AG10803 (cell line): ENCODE measurements at regions not wholly inside any gene's neighbourhood (a gene's known extent, or its start where the extent isn't known, plus 50 kb on each side); places are given as distances from the start of the nearest gene placed in this dataset.

ENCODE experiments used
- DNase-seq: peaks from one replicate; pipeline ENCODE4 v3.0.0; 2010; ENCODE audit warnings: low read depth
- H3K4me3 ChIP-seq: 2 replicates; pipeline ENCODE4 v1.5.1; 2011; ENCODE audit warnings: mild to moderate bottlenecking, low read length, control low read depth
- TF ChIP-seq, protein P1 (sequence below): conservative IDR thresholded peaks from 2 replicates; pipeline ENCODE4 v1.5.1; 2011; ENCODE audit warnings: mild to moderate bottlenecking, low read length, control low read depth, inconsistent platforms

DNA sequence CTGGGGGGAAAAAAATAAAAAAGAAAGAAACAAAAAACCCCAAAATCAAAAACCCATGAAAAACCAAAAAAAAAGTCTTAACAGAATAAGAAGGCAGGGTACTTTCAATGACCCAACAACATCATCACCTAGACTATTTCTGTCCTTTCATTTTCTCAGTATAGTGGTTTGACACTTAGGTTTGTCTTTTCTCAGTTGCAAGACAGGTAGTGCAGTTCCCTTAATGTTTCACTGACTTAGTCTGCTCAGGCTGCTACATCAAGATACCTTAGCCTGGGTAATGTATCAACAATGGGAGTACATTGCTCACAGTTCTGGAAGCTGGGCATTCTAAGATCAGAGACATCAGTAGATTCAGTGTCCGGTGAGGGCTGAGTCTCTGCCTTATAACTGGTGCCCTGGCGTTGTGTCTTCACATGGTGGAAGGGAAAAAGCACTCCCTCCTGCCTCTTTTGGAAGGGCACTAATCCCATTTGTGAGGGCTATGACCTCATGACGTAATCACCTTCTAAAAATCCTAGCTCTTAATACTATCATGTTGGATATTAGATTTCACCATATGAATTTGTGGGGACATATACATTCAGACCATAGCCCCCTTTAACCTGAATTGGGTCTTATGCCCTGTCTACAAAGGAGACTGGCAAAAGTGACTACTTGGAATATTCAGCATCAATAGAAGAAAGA, 362.3 kb upstream of the RBFOX1 start:
- TF ChIP-seq, protein P1, sequence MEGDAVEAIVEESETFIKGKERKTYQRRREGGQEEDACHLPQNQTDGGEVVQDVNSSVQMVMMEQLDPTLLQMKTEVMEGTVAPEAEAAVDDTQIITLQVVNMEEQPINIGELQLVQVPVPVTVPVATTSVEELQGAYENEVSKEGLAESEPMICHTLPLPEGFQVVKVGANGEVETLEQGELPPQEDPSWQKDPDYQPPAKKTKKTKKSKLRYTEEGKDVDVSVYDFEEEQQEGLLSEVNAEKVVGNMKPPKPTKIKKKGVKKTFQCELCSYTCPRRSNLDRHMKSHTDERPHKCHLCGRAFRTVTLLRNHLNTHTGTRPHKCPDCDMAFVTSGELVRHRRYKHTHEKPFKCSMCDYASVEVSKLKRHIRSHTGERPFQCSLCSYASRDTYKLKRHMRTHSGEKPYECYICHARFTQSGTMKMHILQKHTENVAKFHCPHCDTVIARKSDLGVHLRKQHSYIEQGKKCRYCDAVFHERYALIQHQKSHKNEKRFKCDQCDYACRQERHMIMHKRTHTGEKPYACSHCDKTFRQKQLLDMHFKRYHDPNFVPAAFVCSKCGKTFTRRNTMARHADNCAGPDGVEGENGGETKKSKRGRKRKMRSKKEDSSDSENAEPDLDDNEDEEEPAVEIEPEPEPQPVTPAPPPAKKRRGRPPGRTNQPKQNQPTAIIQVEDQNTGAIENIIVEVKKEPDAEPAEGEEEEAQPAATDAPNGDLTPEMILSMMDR: no peak
- H3K4me3 ChIP-seq: no peak overlapping the region
- no peak for DNase-seq

DNA sequence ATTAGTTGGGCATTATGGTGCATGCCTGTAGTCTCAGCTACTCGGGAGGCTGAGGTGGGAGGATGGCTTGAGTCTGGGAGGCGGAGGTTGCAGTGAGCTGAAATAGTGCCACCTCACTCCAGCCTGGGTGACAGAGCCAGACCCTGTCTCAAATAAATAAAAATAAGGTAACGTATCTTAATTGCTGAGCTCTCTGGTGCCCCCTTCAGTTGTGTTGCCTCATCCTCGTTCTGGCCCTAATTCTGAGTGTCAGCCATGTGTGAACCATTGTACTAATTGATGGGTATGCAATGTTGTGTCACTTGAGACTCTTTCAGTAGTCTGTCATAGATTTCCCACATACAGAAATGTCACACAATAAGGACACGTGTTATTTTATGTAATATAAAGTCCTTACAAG, 363.1 kb upstream of the RBFOX1 start:
- no peak overlapping the region for H3K4me3 ChIP-seq
- no peak for DNase-seq
- TF ChIP-seq, protein P1: no peak

DNA sequence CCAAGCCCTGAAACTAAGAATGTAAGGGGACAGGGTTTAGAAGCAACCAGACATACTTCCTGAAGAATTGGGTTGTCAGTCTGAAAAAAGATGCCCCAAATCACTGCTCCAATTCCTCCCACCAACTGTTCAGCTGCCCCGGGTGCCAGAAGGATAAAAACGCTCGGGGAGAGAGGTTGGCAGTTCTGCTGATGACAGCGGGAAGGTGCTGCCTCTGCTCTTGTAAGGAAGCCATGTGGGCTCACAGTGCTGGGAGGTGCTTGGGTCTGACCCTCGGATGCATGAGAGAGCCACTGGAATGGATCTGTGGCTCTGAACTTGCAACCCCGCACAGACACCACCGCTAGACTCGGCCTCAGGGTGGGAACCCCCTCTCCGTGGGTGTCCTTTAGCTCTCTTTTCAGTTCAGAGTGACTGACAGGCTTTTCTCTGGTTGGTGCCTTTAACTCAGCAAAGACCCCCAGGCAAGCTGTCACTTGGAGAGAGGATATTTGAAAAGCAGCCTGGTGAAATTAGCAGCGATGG, 364.8 kb upstream of the RBFOX1 start:
- H3K4me3 ChIP-seq: no peak overlapping the region
- TF ChIP-seq, protein P1: no peak
- DNase-seq: no peak

DNA sequence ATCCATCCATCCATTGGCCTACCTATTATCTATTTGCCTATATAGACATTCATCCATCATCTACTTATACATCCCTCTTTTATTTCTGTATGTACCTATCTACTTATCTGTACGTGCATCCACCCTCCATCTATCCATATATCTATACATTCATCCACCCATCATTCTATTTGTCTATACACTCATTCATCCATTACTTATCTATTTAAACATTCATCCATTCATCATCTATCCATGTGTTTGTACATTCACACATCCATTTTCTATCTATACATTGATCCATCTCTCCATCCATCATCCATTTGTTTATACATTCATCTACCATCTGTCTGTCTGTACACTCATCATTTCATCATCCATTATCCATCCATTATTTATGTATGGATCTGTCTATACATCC, 365.7 kb upstream of the RBFOX1 start:
- H3K4me3 ChIP-seq: no peak overlapping the region
- TF ChIP-seq, protein P1: no peak
- DNase-seq: no peak

DNA sequence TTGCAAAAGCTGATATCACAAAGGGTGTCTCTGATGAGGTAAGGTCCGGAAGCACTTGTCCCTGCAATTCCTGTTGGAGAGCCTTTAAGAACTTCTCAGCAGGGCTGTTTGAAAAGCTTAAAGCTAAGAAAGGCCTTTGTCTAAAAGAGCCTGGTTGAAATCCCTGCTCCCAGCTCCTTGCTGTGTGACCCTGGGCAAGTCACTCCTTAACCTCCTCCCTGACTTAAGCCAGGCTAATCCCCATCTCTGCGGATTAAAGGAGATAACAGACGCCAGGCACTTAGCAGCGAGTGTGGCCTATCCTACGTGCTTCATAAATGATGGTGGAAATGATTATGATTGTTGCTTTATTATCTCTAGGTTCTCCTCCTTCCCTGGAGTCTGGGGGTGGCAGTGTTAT, 368.0 kb upstream of the RBFOX1 start:
- H3K4me3 ChIP-seq: no peak overlapping the region
- TF ChIP-seq, protein P1: no peak
- no peak for DNase-seq

DNA sequence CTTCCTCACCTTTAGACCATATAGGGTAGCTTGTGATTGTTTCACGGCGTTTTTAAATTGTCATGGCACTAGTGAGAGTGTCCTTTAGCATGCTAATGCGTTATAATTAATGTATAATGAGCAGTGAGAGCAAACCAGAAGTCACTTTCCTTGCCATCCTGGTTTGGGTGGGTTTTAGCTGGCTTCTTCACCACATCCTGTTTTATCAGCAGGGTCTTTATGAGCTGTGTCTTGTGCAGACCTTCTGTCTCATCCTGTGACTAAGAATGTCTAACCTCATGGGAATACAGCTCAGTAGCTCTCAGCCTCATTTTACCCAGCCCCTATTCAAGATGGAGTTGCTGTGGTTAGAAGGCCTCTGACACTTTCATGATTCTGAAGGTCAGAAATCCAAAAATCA, 370.9 kb upstream of the RBFOX1 start:
- no peak overlapping the region for H3K4me3 ChIP-seq
- no peak for DNase-seq
- TF ChIP-seq, protein P1: no peak

DNA sequence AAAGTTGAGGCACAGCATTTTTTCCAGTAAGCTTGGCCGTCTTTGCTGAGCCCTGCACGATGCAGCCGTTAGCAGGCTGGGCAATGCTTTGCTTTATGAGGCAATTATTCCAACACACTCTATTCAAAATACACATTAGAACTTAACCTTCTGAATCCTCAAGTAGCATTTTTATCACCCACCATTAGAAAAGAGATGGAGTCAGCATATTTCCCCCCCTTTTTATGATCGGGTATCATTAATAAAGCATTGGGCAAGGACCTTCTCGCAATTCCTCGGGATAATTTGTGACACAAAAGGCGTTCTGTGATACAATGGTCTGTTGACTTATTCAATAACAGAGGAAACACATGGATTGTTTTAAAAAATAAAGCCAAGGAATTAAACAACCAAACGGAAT, 374.5 kb upstream of the RBFOX1 start:
- TF ChIP-seq, protein P1: no peak
- no peak overlapping the region for H3K4me3 ChIP-seq
- DNase-seq: no peak
